SH-SY5Y (cell line): ENCODE measurements at regions not wholly inside any gene's neighbourhood (a gene's known extent, or its start where the extent isn't known, plus 50 kb on each side); places are given as distances from the start of the nearest gene placed in this dataset.

Experiments used
- GATA2 ChIP-seq: IDR thresholded peaks from 2 replicates; pipeline ENCODE4 v1.6.1; 2011; ENCODE audit warnings: mild to moderate bottlenecking, low read depth, low read length
- GATA3 ChIP-seq: IDR thresholded peaks from 2 replicates; pipeline ENCODE4 v1.6.1; 2011; ENCODE audit warnings: low read depth, mild to moderate bottlenecking, low read length, moderate library complexity

DNA sequence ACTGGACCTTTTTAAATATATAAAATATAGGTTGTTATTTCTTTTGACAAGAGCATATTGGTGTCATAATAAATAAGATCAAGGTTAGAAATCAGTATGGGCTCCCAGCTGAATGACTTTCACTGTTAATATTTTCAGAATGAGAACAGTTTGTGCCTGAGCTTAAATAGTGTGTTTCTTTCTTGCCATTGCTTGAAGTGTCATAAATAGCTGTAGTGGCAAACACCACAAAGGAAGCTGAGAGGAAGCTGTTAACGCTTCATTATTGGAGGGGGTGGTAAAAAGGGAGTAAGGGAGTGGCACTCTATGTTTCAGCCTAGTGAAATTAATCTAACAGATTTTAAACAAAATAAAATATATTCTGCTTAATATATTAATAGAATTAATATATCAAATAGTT, 1089.8 kb upstream of the NCAM2 start:
- TF ChIP-seq GATA3 (no peak), GATA2 (no peak)
